HCT116 (cell line): ENCODE measurements at regions not wholly inside any gene's neighbourhood (a gene's known extent, or its start where the extent isn't known, plus 50 kb on each side); places are given as distances from the start of the nearest gene placed in this dataset.

ENCODE experiments used
- ATAC-seq: fragments of 200-7000 bp; cut with Tn5 transposase; 2 replicates; pipeline ENCODE4 v1.9.1; 2020; ENCODE audit warnings: mild to moderate bottlenecking, moderate library complexity
- BruUV-seq: library from RNA; stranded (reverse); fragments of 400-500 nt; replicated peaks from 2 replicates; lab custom pipeline; 2021; lab: Mats Ljungman, UMichigan
- CTCF ChIA-PET: fragments of 300-600 bp; sonication (Branson Sonifier 250); formaldehyde crosslinking; loops from one replicate; lab custom pipeline; 2021; ENCODE audit warnings: antibody characterized with exemption; lab: Charles Lee
- POLR2A ChIA-PET: fragments of 300-600, 350-600 bp; sonication (Branson Sonifier 250); formaldehyde crosslinking; loops from one replicate; lab custom pipeline; 2021; ENCODE audit warnings: antibody characterized with exemption; lab: Charles Lee
- RAD21 ChIA-PET, 2 experiments: fragments of 300-600 bp; sonication (Branson Sonifier 250); formaldehyde crosslinking; loops; one replicate each; lab custom pipeline; 2023; ENCODE audit warnings: low total read pairs in 2 of 2; ENCODE audit not compliant: uncharacterized antibody in 2 of 2, unreplicated experiment in 2 of 2, low non-redundant PET in 1 of 2; lab: Charles Lee
- DNase-seq: peaks from one replicate; pipeline ENCODE4 v3.0.0-alpha.2; 2010; ENCODE audit warnings: low read depth, low spot score
- H2AFZ ChIP-seq: fragments of 200-600 bp; shearing (Covaris generic), sonication (generic); 2 replicates; pipeline ENCODE4 v1.6.1; 2017; ENCODE audit warnings: low read depth, mixed run types, mixed read lengths, antibody characterized with exemption, low read length; ENCODE audit not compliant: poor library complexity, severe bottlenecking
- H3K27ac ChIP-seq: 2 replicates; pipeline ENCODE4 v1.5.1; 2012; ENCODE audit warnings: low read depth, low read length
- H3K27me3 ChIP-seq: fragments of 200-600 bp; sonication (generic); 2 replicates; pipeline ENCODE4 v1.6.1; 2016; ENCODE audit warnings: mixed run types, low read length, mixed read lengths; ENCODE audit not compliant: insufficient read depth
- H3K36me3 ChIP-seq, 2 experiments: fragments of 200-500 bp in 1 of 2; fragments of 200-600 bp in 1 of 2; sonication (Bioruptor generic) in 1 of 2; sonication (generic) in 1 of 2; 2 replicates each; pipeline versions ENCODE4 v1.5.1 to v1.6.1; 2014 to 2016; ENCODE audit warnings: low read length in 2 of 2, inconsistent platforms in 1 of 2, mixed read lengths in 1 of 2, mixed run types in 1 of 2; ENCODE audit not compliant: insufficient read depth in 2 of 2, control insufficient read depth in 1 of 2
- H3K4me1 ChIP-seq, 2 experiments: fragments of 200-600 bp in 1 of 2; sonication (generic) in 1 of 2; 2 replicates each; pipeline versions ENCODE4 v1.5.1 to v1.6.1; 2012 to 2017; ENCODE audit warnings: low read length in 2 of 2, inconsistent platforms in 1 of 2, mild to moderate bottlenecking in 1 of 2, mixed read lengths in 1 of 2, mixed run types in 1 of 2, moderate library complexity in 1 of 2; ENCODE audit not compliant: insufficient read depth in 2 of 2, control insufficient read depth in 1 of 2
- H3K4me2 ChIP-seq: fragments of 200-600 bp; sonication (generic); 2 replicates; pipeline ENCODE4 v1.6.1; 2017; ENCODE audit warnings: mixed run types, low read length, mixed read lengths
- H3K4me3 ChIP-seq, 2 experiments: fragments of 200-600 bp in 1 of 2; sonication (generic) in 1 of 2; replicated peaks in 1 of 2; 2 replicates each; pipeline ENCODE4 v1.5.1; 2011 to 2016; ENCODE audit warnings: low read length in 2 of 2, control low read depth in 1 of 2, low read depth in 1 of 2, mild to moderate bottlenecking in 1 of 2, mixed read lengths in 1 of 2, mixed run types in 1 of 2
- H3K79me2 ChIP-seq: fragments of 200-600 bp; sonication (generic); 2 replicates; pipeline ENCODE4 v1.6.1; 2017; ENCODE audit warnings: mild to moderate bottlenecking, mixed run types, low read length, moderate library complexity, mixed read lengths; ENCODE audit not compliant: insufficient read depth
- H3K9ac ChIP-seq: fragments of 200-600 bp; sonication (generic); 2 replicates; pipeline ENCODE4 v1.6.1; 2016; ENCODE audit warnings: low read length, mixed read lengths
- H3K9me2 ChIP-seq: fragments of 200-600 bp; sonication (generic), shearing (Covaris generic); 2 replicates; pipeline ENCODE4 v1.6.1; 2017; ENCODE audit warnings: mixed run types, mild to moderate bottlenecking, moderate library complexity; ENCODE audit not compliant: insufficient read depth
- H3K9me3 ChIP-seq, 2 experiments: fragments of 200-500 bp in 1 of 2; fragments of 200-600 bp in 1 of 2; sonication (Bioruptor generic) in 1 of 2; sonication (generic) in 1 of 2; 2 replicates each; pipeline ENCODE4 v1.6.1; 2014 to 2017; ENCODE audit warnings: low read length in 2 of 2, mixed read lengths in 2 of 2, inconsistent platforms in 1 of 2, low read depth in 1 of 2, mild to moderate bottlenecking in 1 of 2, mixed run types in 1 of 2, moderate library complexity in 1 of 2; ENCODE audit not compliant: control insufficient read depth in 1 of 2, insufficient read depth in 1 of 2
- H4K20me1 ChIP-seq: fragments of 200-600 bp; sonication (generic), shearing (Covaris generic); 2 replicates; pipeline ENCODE4 v1.6.1; 2017; ENCODE audit warnings: mixed run types, mild to moderate bottlenecking, moderate library complexity; ENCODE audit not compliant: insufficient read depth
- ATF3 ChIP-seq: IDR thresholded peaks from 2 replicates; pipeline ENCODE4 v1.6.1; 2012
- CBX3 ChIP-seq: IDR thresholded peaks from 2 replicates; pipeline ENCODE4 v1.6.1; 2012; ENCODE audit warnings: low read depth
- CEBPB ChIP-seq: IDR thresholded peaks from 2 replicates; pipeline ENCODE4 v1.6.1; 2012; ENCODE audit warnings: low read depth
- EGR1 ChIP-seq: IDR thresholded peaks from 2 replicates; pipeline ENCODE4 v1.6.1; 2012; ENCODE audit warnings: low read depth
- ELF1 ChIP-seq: IDR thresholded peaks from 2 replicates; pipeline ENCODE4 v1.6.1; 2012; ENCODE audit warnings: low read depth, borderline replicate concordance
- EZH2 ChIP-seq: fragments of 200-600 bp; sonication (generic); IDR thresholded peaks from 2 replicates; pipeline ENCODE4 v1.6.1; 2017; ENCODE audit warnings: antibody characterized with exemption, mixed run types
- EZH2phosphoT487 ChIP-seq: fragments of 200-600 bp; IDR thresholded peaks from 2 replicates; pipeline ENCODE4 v1.6.1; 2018; ENCODE audit warnings: antibody characterized with exemption, borderline replicate concordance
- JUND ChIP-seq: IDR thresholded peaks from 2 replicates; pipeline ENCODE4 v1.6.1; 2012
- POLR2A ChIP-seq: IDR thresholded peaks from 2 replicates; pipeline ENCODE4 v1.7.0; 2011; ENCODE audit warnings: borderline replicate concordance; ENCODE audit not compliant: insufficient read depth, insufficient read length; ENCODE audit errors: extremely low read depth
- RAD21 ChIP-seq: IDR thresholded peaks from 2 replicates; pipeline ENCODE4 v1.6.1; 2012; ENCODE audit warnings: low read depth, mild to moderate bottlenecking
- SIN3A ChIP-seq: IDR thresholded peaks from 2 replicates; pipeline ENCODE4 v1.6.1; 2012; ENCODE audit warnings: low read depth
- TCF7L2 ChIP-seq: IDR thresholded peaks from 2 replicates; pipeline ENCODE4 v1.7.0; 2011; ENCODE audit warnings: borderline replicate concordance, inconsistent platforms; ENCODE audit not compliant: insufficient read depth, insufficient read length; ENCODE audit errors: extremely low read depth
- YY1 ChIP-seq: IDR thresholded peaks from 2 replicates; pipeline ENCODE4 v1.6.1; 2011; ENCODE audit warnings: low read length, low read depth, moderate library complexity, mild to moderate bottlenecking; ENCODE audit not compliant: insufficient replicate concordance; ENCODE audit errors: extremely low read depth
- ZBTB33 ChIP-seq: IDR thresholded peaks from 2 replicates; pipeline ENCODE4 v1.6.1; 2011; ENCODE audit warnings: mild to moderate bottlenecking, low read length, moderate library complexity; ENCODE audit not compliant: insufficient replicate concordance; ENCODE audit errors: extremely low read depth
- ZFX ChIP-seq: fragments of 450-650 bp; IDR thresholded peaks from 2 replicates; pipeline ENCODE4 v1.6.1; 2017
- ZNF274 ChIP-seq: fragments of 200-500 bp; sonication (Bioruptor generic); IDR thresholded peaks from 2 replicates; pipeline ENCODE4 v1.6.1; 2014; ENCODE audit warnings: mild to moderate bottlenecking, low read depth, low read length, inconsistent platforms
- intact Hi-C: fragments of 100-400 bp; cut with micrococcal nuclease; formaldehyde crosslinking; loops from 2 replicates; pipeline ENCODE4 v1.10.0; 2022
- TF ChIP-seq, protein P1 (sequence below): IDR thresholded peaks from 2 replicates; pipeline ENCODE4 v1.6.1; 2012
- TF ChIP-seq, protein P2 (sequence below): IDR thresholded peaks from 2 replicates; pipeline ENCODE4 v1.6.1; 2012; ENCODE audit warnings: low read depth

- intact Hi-C loops, result no loop called here
- Histone ChIP-seq H3K9me3 (peaks cover 15 to 18% of the 10 kb centered on the region in 2 experiments; a peak in 2 of 4 replicates), H3K4me3 (no peak overlapping the region), H3K9ac (no peak overlapping the region), H2AFZ (no peak overlapping the region), H3K4me1 (no peaks in the 10 kb centered on the region), H3K79me2 (no peaks in the 10 kb centered on the region), H3K27me3 (no peaks in the 10 kb centered on the region), H3K27ac (no peak overlapping the region), H3K36me3 (no peaks in the 10 kb centered on the region), H3K4me2 (no peak overlapping the region), H3K9me2 (no peaks in the 10 kb centered on the region), H4K20me1 (no peaks in the 10 kb centered on the region)
- no peak for ATAC-seq
- RAD21 ChIA-PET, result no interaction called here
- no peak for DNase-seq
- POLR2A ChIA-PET, result no interaction called here
- TF ChIP-seq TCF7L2 (no peak), ZFX (no peak), ELF1 (no peak), ZNF274 (no peak), EZH2phosphoT487 (no peak), POLR2A (no peak), CBX3 (no peak), ATF3 (no peak), EGR1 (no peak), EZH2 (no peak), SIN3A (no peak), RAD21 (no peak), ZBTB33 (no peak), CEBPB (no peak), YY1 (no peak), JUND (no peak)
- TF ChIP-seq, protein P1, sequence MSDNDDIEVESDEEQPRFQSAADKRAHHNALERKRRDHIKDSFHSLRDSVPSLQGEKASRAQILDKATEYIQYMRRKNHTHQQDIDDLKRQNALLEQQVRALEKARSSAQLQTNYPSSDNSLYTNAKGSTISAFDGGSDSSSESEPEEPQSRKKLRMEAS, result no peak
- TF ChIP-seq, protein P2, sequence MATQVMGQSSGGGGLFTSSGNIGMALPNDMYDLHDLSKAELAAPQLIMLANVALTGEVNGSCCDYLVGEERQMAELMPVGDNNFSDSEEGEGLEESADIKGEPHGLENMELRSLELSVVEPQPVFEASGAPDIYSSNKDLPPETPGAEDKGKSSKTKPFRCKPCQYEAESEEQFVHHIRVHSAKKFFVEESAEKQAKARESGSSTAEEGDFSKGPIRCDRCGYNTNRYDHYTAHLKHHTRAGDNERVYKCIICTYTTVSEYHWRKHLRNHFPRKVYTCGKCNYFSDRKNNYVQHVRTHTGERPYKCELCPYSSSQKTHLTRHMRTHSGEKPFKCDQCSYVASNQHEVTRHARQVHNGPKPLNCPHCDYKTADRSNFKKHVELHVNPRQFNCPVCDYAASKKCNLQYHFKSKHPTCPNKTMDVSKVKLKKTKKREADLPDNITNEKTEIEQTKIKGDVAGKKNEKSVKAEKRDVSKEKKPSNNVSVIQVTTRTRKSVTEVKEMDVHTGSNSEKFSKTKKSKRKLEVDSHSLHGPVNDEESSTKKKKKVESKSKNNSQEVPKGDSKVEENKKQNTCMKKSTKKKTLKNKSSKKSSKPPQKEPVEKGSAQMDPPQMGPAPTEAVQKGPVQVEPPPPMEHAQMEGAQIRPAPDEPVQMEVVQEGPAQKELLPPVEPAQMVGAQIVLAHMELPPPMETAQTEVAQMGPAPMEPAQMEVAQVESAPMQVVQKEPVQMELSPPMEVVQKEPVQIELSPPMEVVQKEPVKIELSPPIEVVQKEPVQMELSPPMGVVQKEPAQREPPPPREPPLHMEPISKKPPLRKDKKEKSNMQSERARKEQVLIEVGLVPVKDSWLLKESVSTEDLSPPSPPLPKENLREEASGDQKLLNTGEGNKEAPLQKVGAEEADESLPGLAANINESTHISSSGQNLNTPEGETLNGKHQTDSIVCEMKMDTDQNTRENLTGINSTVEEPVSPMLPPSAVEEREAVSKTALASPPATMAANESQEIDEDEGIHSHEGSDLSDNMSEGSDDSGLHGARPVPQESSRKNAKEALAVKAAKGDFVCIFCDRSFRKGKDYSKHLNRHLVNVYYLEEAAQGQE, result no peak
- CTCF ChIA-PET, result no interaction called here
- no TSS peak for BruUV-seq
These were observed 502.8 kb upstream of the LRRTM4 start for GRCh38 chr2:78024996-78025395.
